ENCODE measurements at regions not wholly inside any gene's neighbourhood (a gene's known extent, or its start where the extent isn't known, plus 50 kb on each side); places are given as distances from the start of the nearest gene placed in this dataset.

- intact Hi-C loops (cut with DNase I; ENCODE audit: low total_unique reads), result no loop called here
- no peak overlapping the region for H3K4me3 ChIP-seq (ENCODE audit: low read depth, poor library complexity, severe bottlenecking)
- no peak for DNase-seq (ENCODE audit: low spot score in 2 of 2)
- TF ChIP-seq CTCF (IDR thresholded peaks at IDR 0.05) (no peak), POLR2A (IDR thresholded peaks at IDR 0.05) (no peak)
- WGBS, 2 donors, result 79 to 86% methylated on average over 5 of the region's 5 CpGs
Measured at GRCh38 chr2:5074733-5075132, 617.5 kb upstream of the SOX11 start.

- WGBS, 2 donors, result 79 to 80% methylated on average over 3 of the region's 3 CpGs
- DNase-seq (ENCODE audit: low spot score in 2 of 2), result no peak
- TF ChIP-seq POLR2A (IDR thresholded peaks at IDR 0.05) (no peak), CTCF (IDR thresholded peaks at IDR 0.05) (no peak)
- H3K4me3 ChIP-seq (ENCODE audit: low read depth, poor library complexity, severe bottlenecking), result no peak overlapping the region
- intact Hi-C loops (cut with DNase I; ENCODE audit: low total_unique reads), result no loop called here
Measured at GRCh38 chr2:5076599-5076998, 615.6 kb upstream of the SOX11 start.

- no peak for DNase-seq (ENCODE audit: low spot score in 2 of 2)
- 46 to 51% methylated on average over 4 of the region's 4 CpGs for WGBS, 2 donors
- intact Hi-C loops (cut with DNase I; ENCODE audit: low total_unique reads), result no loop called here
- TF ChIP-seq POLR2A (IDR thresholded peaks at IDR 0.05), result no peak
- no peak for TF ChIP-seq CTCF (IDR thresholded peaks at IDR 0.05)
- H3K4me3 ChIP-seq (ENCODE audit: low read depth, poor library complexity, severe bottlenecking), result no peak overlapping the region
Measured at GRCh38 chr2:5077479-5078089, 614.6 kb upstream of the SOX11 start.

- 72 to 75% methylated on average over 3 of the region's 3 CpGs for WGBS, 2 donors
- intact Hi-C loops (cut with DNase I; ENCODE audit: low total_unique reads), result no loop called here
- H3K4me3 ChIP-seq (ENCODE audit: low read depth, poor library complexity, severe bottlenecking), result no peak overlapping the region
- no peak for DNase-seq (ENCODE audit: low spot score in 2 of 2)
- TF ChIP-seq POLR2A (IDR thresholded peaks at IDR 0.05) (no peak), CTCF (IDR thresholded peaks at IDR 0.05) (no peak)
Measured at GRCh38 chr2:5083402-5083801, 608.8 kb upstream of the SOX11 start.

- TF ChIP-seq CTCF (IDR thresholded peaks at IDR 0.05) (no peak), POLR2A (IDR thresholded peaks at IDR 0.05) (no peak)
- DNase-seq (ENCODE audit: low spot score in 2 of 2), result no peak
- intact Hi-C loops (cut with DNase I; ENCODE audit: low total_unique reads), result no loop called here
- 67 to 70% methylated on average over 5 of the region's 5 CpGs for WGBS, 2 donors
- H3K4me3 ChIP-seq (ENCODE audit: low read depth, poor library complexity, severe bottlenecking), result no peak overlapping the region
Measured at GRCh38 chr2:5089409-5089808, 602.8 kb upstream of the SOX11 start.

- no peak overlapping the region for H3K4me3 ChIP-seq (ENCODE audit: low read depth, poor library complexity, severe bottlenecking)
- no peak for DNase-seq (ENCODE audit: low spot score in 2 of 2)
- TF ChIP-seq POLR2A (IDR thresholded peaks at IDR 0.05), result no peak
- TF ChIP-seq CTCF (IDR thresholded peaks at IDR 0.05), result no peak
- intact Hi-C loops (cut with DNase I; ENCODE audit: low total_unique reads), result no loop called here
Measured at GRCh38 chr2:5093056-5093455, 599.1 kb upstream of the SOX11 start.

All from lower leg skin (tissue), 4 donors.